AG10803 (cell line): ENCODE measurements at regions not wholly inside any gene's neighbourhood (a gene's known extent, or its start where the extent isn't known, plus 50 kb on each side); places are given as distances from the start of the nearest gene placed in this dataset.
A peak's percentile ranks its signal among the peaks of the same experiment; 100 is the strongest.

ENCODE experiments used
- DNase-seq: peaks from one replicate; pipeline ENCODE4 v3.0.0; 2010; ENCODE audit warnings: low read depth
- H3K4me3 ChIP-seq: 2 replicates; pipeline ENCODE4 v1.5.1; 2011; ENCODE audit warnings: mild to moderate bottlenecking, low read length, control low read depth
- CTCF ChIP-seq: conservative IDR thresholded peaks from 2 replicates; pipeline ENCODE4 v1.5.1; 2011; ENCODE audit warnings: mild to moderate bottlenecking, low read length, control low read depth, inconsistent platforms

- H3K4me3 ChIP-seq, result no peak overlapping the region
- no peak for TF ChIP-seq CTCF
- no peak for DNase-seq
These were observed 246.1 kb upstream of the FN1 start for GRCh38 chr2:215681799-215682596.

- no peak for TF ChIP-seq CTCF
- peak; percentile 93 for DNase-seq
- no peak overlapping the region for H3K4me3 ChIP-seq
These were observed 245.0 kb upstream of the FN1 start for GRCh38 chr2:215680605-215681598.

GRCh38 chr2:215678094-215678493, 242.2 kb upstream of the FN1 start:
- no peak overlapping the region for H3K4me3 ChIP-seq

GRCh38 chr2:215677481-215677880, 241.6 kb upstream of the FN1 start:
- no peak overlapping the region for H3K4me3 ChIP-seq
- TF ChIP-seq CTCF, result no peak
- peak; percentile 63 for DNase-seq

More at GRCh38 chr2:215678094-215678493, 242.2 kb upstream of the FN1 start:
- no peak for DNase-seq
- no peak for TF ChIP-seq CTCF

- no peak for TF ChIP-seq CTCF
- no peak overlapping the region for H3K4me3 ChIP-seq
- no peak for DNase-seq
These were observed 236.5 kb upstream of the FN1 start for GRCh38 chr2:215672406-215672805.

GRCh38 chr2:215671691-215672090, 235.8 kb upstream of the FN1 start:
- no peak for TF ChIP-seq CTCF
- DNase-seq, result no peak
- H3K4me3 ChIP-seq, result no peak overlapping the region
